ENCODE measurements at regions not wholly inside any gene's neighbourhood (a gene's known extent, or its start where the extent isn't known, plus 50 kb on each side); places are given as distances from the start of the nearest gene placed in this dataset.

DNA sequence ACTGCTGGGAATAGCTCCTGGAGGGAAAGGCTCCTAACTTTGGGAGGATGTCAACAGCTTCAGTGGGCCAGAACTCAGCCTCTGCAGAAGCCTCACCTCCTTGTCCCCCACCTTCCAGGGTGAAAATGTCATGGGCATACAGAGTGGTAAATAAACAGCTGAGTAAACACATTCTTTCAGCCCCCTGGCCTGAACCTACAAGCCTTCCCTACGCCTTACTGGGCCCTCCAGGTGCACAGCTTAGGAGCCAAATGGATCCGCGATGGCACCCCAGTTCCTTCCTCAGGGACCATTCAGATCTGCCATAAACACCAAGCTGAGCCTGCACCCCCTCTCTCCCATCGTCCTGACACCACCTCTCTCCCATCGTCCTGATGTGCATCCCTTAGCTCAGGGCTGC, 126.2 kb upstream of the IGF1R start:
- intact Hi-C loops (cut with DNase I): no loop called here
- no peak overlapping the region for H3K27ac ChIP-seq
- no peak overlapping the region for H3K4me3 ChIP-seq
- H3K4me1 ChIP-seq: peaks cover 0 to 24% (median 17%) of the 10 kb centered on the region in 4 donors
- no peaks in the 10 kb centered on the region for H3K36me3 ChIP-seq
- no peaks in the 10 kb centered on the region for H3K9me3 ChIP-seq
- DNase-seq: no peak
- WGBS, 2 donors: 68 to 72% methylated on average over 5 of the region's 5 CpGs
- no peaks in the 10 kb centered on the region for H3K27me3 ChIP-seq
- TF ChIP-seq CTCF (IDR thresholded peaks at IDR 0.05) (no peak), POLR2A (IDR thresholded peaks at IDR 0.05) (no peak)

- Histone ChIP-seq H3K4me3 (no peak overlapping the region), H3K4me1 (peaks cover 0 to 20% (median 17%) of the 10 kb centered on the region in 4 donors), H3K9me3 (no peaks in the 10 kb centered on the region), H3K27ac (peak overlapping the region in 2 of 4 donors; percentile 32 to 70), H3K27me3 (no peaks in the 10 kb centered on the region), H3K36me3 (no peaks in the 10 kb centered on the region)
- TF ChIP-seq POLR2AphosphoS5 (IDR thresholded peaks at IDR 0.05) (no peak), EP300 (IDR thresholded peaks at IDR 0.05) (no peak), CTCF (IDR thresholded peaks at IDR 0.05) (no peak), POLR2A (IDR thresholded peaks at IDR 0.05) (no peak)
- intact Hi-C loops (cut with DNase I): no loop called here
- 79 to 85% methylated on average over 12 of the region's 12 CpGs for WGBS, 2 donors
- DNase-seq: no peak
Measured at GRCh38 chr15:98523912-98524662, 124.3 kb upstream of the IGF1R start.

GRCh38 chr15:98524838-98525660, 123.3 kb upstream of the IGF1R start:
- DNase-seq: no peak
- no peaks in the 10 kb centered on the region for H3K27me3 ChIP-seq
- peaks cover 0 to 17% (median 16%) of the 10 kb centered on the region in 4 donors for H3K4me1 ChIP-seq
- H3K36me3 ChIP-seq: no peaks in the 10 kb centered on the region
- TF ChIP-seq EP300 (IDR thresholded peaks at IDR 0.05): no peak
- intact Hi-C loops (cut with DNase I): no loop called here
- H3K4me3 ChIP-seq: peak overlapping the region in 2 of 4 donors; percentile 16 to 19
- 69 to 71% methylated on average over 10 of the region's 10 CpGs for WGBS, 2 donors
- H3K9me3 ChIP-seq: no peaks in the 10 kb centered on the region
- peak overlapping the region in 3 of 4 donors; percentile 32 to 70 (median 54) for H3K27ac ChIP-seq

- intact Hi-C loops (cut with DNase I): no loop called here
- DNase-seq: peak; percentile 71
- Histone ChIP-seq H3K4me3 (peak overlapping the region in 3 of 4 donors; percentile 16 to 19 (median 18)), H3K4me1 (peaks cover 0 to 17% (median 16%) of the 10 kb centered on the region in 4 donors), H3K27ac (peak overlapping the region in 3 of 4 donors; percentile 32 to 70 (median 54)), H3K9me3 (no peaks in the 10 kb centered on the region), H3K27me3 (no peaks in the 10 kb centered on the region), H3K36me3 (no peaks in the 10 kb centered on the region)
- 35 to 74% methylated on average over 13 of the region's 13 CpGs for WGBS, 2 donors
- TF ChIP-seq EP300 (IDR thresholded peaks at IDR 0.05) (no peak), CTCF (IDR thresholded peaks at IDR 0.05) (no peak)
Measured at GRCh38 chr15:98525661-98526001, 122.7 kb upstream of the IGF1R start.

DNA sequence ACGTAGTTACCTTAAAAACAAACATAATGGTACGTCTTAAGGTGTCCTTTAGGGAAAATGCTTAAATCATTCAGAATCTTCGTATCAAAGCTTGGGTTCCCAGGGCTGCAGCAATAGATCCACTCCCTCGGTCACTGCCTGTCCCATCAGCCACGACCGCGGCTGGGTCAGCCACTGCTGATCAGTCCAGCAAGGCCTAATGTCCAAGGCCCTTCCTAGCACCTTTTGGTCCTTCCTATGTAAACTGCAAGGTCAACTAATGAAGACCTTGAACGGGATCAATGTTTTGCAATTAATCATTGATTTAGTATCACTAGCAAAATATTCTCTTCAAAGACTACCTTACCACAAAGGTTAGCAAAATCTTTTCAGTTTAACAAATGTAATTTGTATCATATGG, 122.2 kb upstream of the IGF1R start:
- DNase-seq: no peak
- Histone ChIP-seq H3K27ac (peak overlapping the region in 3 of 4 donors; percentile 32 to 70 (median 54)), H3K9me3 (no peaks in the 10 kb centered on the region), H3K36me3 (no peaks in the 10 kb centered on the region), H3K4me3 (peak overlapping the region in 2 of 4 donors; percentile 18 to 19), H3K27me3 (no peaks in the 10 kb centered on the region), H3K4me1 (peaks cover 0 to 17% (median 16%) of the 10 kb centered on the region in 4 donors)
- TF ChIP-seq POLR2A (IDR thresholded peaks at IDR 0.05) (no peak), POLR2AphosphoS5 (IDR thresholded peaks at IDR 0.05) (no peak), CTCF (IDR thresholded peaks at IDR 0.05) (no peak), EP300 (IDR thresholded peaks at IDR 0.05) (no peak)
- intact Hi-C loops (cut with DNase I): no loop called here
- 86 to 88% methylated on average over 8 of the region's 8 CpGs for WGBS, 2 donors

Data from sigmoid colon (tissue), 6 donors.